HCT116 (cell line): ENCODE measurements at regions not wholly inside any gene's neighbourhood (a gene's known extent, or its start where the extent isn't known, plus 50 kb on each side); places are given as distances from the start of the nearest gene placed in this dataset.

Experiments
- ATAC-seq: fragments of 200-7000 bp; cut with Tn5 transposase; 2 replicates; pipeline ENCODE4 v1.9.1; 2020; ENCODE audit warnings: mild to moderate bottlenecking, moderate library complexity
- BruUV-seq: library from RNA; stranded (reverse); fragments of 400-500 nt; replicated peaks from 2 replicates; lab custom pipeline; 2021; lab: Mats Ljungman, UMichigan
- CTCF ChIA-PET: fragments of 300-600 bp; sonication (Branson Sonifier 250); formaldehyde crosslinking; loops from one replicate; lab custom pipeline; 2021; ENCODE audit warnings: antibody characterized with exemption; lab: Charles Lee
- POLR2A ChIA-PET: fragments of 300-600, 350-600 bp; sonication (Branson Sonifier 250); formaldehyde crosslinking; loops from one replicate; lab custom pipeline; 2021; ENCODE audit warnings: antibody characterized with exemption; lab: Charles Lee
- RAD21 ChIA-PET, 2 experiments: fragments of 300-600 bp; sonication (Branson Sonifier 250); formaldehyde crosslinking; loops; one replicate each; lab custom pipeline; 2023; ENCODE audit warnings: low total read pairs in 2 of 2; ENCODE audit not compliant: uncharacterized antibody in 2 of 2, unreplicated experiment in 2 of 2, low non-redundant PET in 1 of 2; lab: Charles Lee
- DNase-seq: peaks from one replicate; pipeline ENCODE4 v3.0.0-alpha.2; 2010; ENCODE audit warnings: low read depth, low spot score
- H2AFZ ChIP-seq: fragments of 200-600 bp; shearing (Covaris generic), sonication (generic); 2 replicates; pipeline ENCODE4 v1.6.1; 2017; ENCODE audit warnings: low read depth, mixed run types, mixed read lengths, antibody characterized with exemption, low read length; ENCODE audit not compliant: poor library complexity, severe bottlenecking
- H3K27ac ChIP-seq: 2 replicates; pipeline ENCODE4 v1.5.1; 2012; ENCODE audit warnings: low read depth, low read length
- H3K27me3 ChIP-seq: fragments of 200-600 bp; sonication (generic); 2 replicates; pipeline ENCODE4 v1.6.1; 2016; ENCODE audit warnings: mixed run types, low read length, mixed read lengths; ENCODE audit not compliant: insufficient read depth
- H3K36me3 ChIP-seq, 2 experiments: fragments of 200-500 bp in 1 of 2; fragments of 200-600 bp in 1 of 2; sonication (Bioruptor generic) in 1 of 2; sonication (generic) in 1 of 2; 2 replicates each; pipeline versions ENCODE4 v1.5.1 to v1.6.1; 2014 to 2016; ENCODE audit warnings: low read length in 2 of 2, inconsistent platforms in 1 of 2, mixed read lengths in 1 of 2, mixed run types in 1 of 2; ENCODE audit not compliant: insufficient read depth in 2 of 2, control insufficient read depth in 1 of 2
- H3K4me1 ChIP-seq, 2 experiments: fragments of 200-600 bp in 1 of 2; sonication (generic) in 1 of 2; 2 replicates each; pipeline versions ENCODE4 v1.5.1 to v1.6.1; 2012 to 2017; ENCODE audit warnings: low read length in 2 of 2, inconsistent platforms in 1 of 2, mild to moderate bottlenecking in 1 of 2, mixed read lengths in 1 of 2, mixed run types in 1 of 2, moderate library complexity in 1 of 2; ENCODE audit not compliant: insufficient read depth in 2 of 2, control insufficient read depth in 1 of 2
- H3K4me2 ChIP-seq: fragments of 200-600 bp; sonication (generic); 2 replicates; pipeline ENCODE4 v1.6.1; 2017; ENCODE audit warnings: mixed run types, low read length, mixed read lengths
- H3K4me3 ChIP-seq, 2 experiments: fragments of 200-600 bp in 1 of 2; sonication (generic) in 1 of 2; replicated peaks in 1 of 2; 2 replicates each; pipeline ENCODE4 v1.5.1; 2011 to 2016; ENCODE audit warnings: low read length in 2 of 2, control low read depth in 1 of 2, low read depth in 1 of 2, mild to moderate bottlenecking in 1 of 2, mixed read lengths in 1 of 2, mixed run types in 1 of 2
- H3K79me2 ChIP-seq: fragments of 200-600 bp; sonication (generic); 2 replicates; pipeline ENCODE4 v1.6.1; 2017; ENCODE audit warnings: mild to moderate bottlenecking, mixed run types, low read length, moderate library complexity, mixed read lengths; ENCODE audit not compliant: insufficient read depth
- H3K9ac ChIP-seq: fragments of 200-600 bp; sonication (generic); 2 replicates; pipeline ENCODE4 v1.6.1; 2016; ENCODE audit warnings: low read length, mixed read lengths
- H3K9me2 ChIP-seq: fragments of 200-600 bp; sonication (generic), shearing (Covaris generic); 2 replicates; pipeline ENCODE4 v1.6.1; 2017; ENCODE audit warnings: mixed run types, mild to moderate bottlenecking, moderate library complexity; ENCODE audit not compliant: insufficient read depth
- H3K9me3 ChIP-seq, 2 experiments: fragments of 200-500 bp in 1 of 2; fragments of 200-600 bp in 1 of 2; sonication (Bioruptor generic) in 1 of 2; sonication (generic) in 1 of 2; 2 replicates each; pipeline ENCODE4 v1.6.1; 2014 to 2017; ENCODE audit warnings: low read length in 2 of 2, mixed read lengths in 2 of 2, inconsistent platforms in 1 of 2, low read depth in 1 of 2, mild to moderate bottlenecking in 1 of 2, mixed run types in 1 of 2, moderate library complexity in 1 of 2; ENCODE audit not compliant: control insufficient read depth in 1 of 2, insufficient read depth in 1 of 2
- H4K20me1 ChIP-seq: fragments of 200-600 bp; sonication (generic), shearing (Covaris generic); 2 replicates; pipeline ENCODE4 v1.6.1; 2017; ENCODE audit warnings: mixed run types, mild to moderate bottlenecking, moderate library complexity; ENCODE audit not compliant: insufficient read depth
- ATF3 ChIP-seq: IDR thresholded peaks from 2 replicates; pipeline ENCODE4 v1.6.1; 2012
- CEBPB ChIP-seq: IDR thresholded peaks from 2 replicates; pipeline ENCODE4 v1.6.1; 2012; ENCODE audit warnings: low read depth
- CTCF ChIP-seq, 3 experiments: fragments of 200-600 bp in 1 of 3; sonication (generic) in 1 of 3; IDR thresholded peaks in 2 of 3; conservative IDR thresholded peaks in 1 of 3; 2 replicates each; pipeline ENCODE4 v1.5.1; 2012 to 2017; ENCODE audit warnings: low read depth in 2 of 3, low read length in 2 of 3, antibody characterized with exemption in 1 of 3, borderline replicate concordance in 1 of 3, control low read depth in 1 of 3, mild to moderate bottlenecking in 1 of 3, mixed read lengths in 1 of 3, mixed run types in 1 of 3, moderate library complexity in 1 of 3; ENCODE audit not compliant: insufficient read depth in 1 of 3
- EGR1 ChIP-seq: IDR thresholded peaks from 2 replicates; pipeline ENCODE4 v1.6.1; 2012; ENCODE audit warnings: low read depth
- ELF1 ChIP-seq: IDR thresholded peaks from 2 replicates; pipeline ENCODE4 v1.6.1; 2012; ENCODE audit warnings: low read depth, borderline replicate concordance
- EZH2 ChIP-seq: fragments of 200-600 bp; sonication (generic); IDR thresholded peaks from 2 replicates; pipeline ENCODE4 v1.6.1; 2017; ENCODE audit warnings: antibody characterized with exemption, mixed run types
- EZH2phosphoT487 ChIP-seq: fragments of 200-600 bp; IDR thresholded peaks from 2 replicates; pipeline ENCODE4 v1.6.1; 2018; ENCODE audit warnings: antibody characterized with exemption, borderline replicate concordance
- FOSL1 ChIP-seq: IDR thresholded peaks from 2 replicates; pipeline ENCODE4 v1.6.1; 2012; ENCODE audit warnings: low read depth
- JUND ChIP-seq: IDR thresholded peaks from 2 replicates; pipeline ENCODE4 v1.6.1; 2012
- MAX ChIP-seq: IDR thresholded peaks from 2 replicates; pipeline ENCODE4 v1.6.1; 2012
- RAD21 ChIP-seq: IDR thresholded peaks from 2 replicates; pipeline ENCODE4 v1.6.1; 2012; ENCODE audit warnings: low read depth, mild to moderate bottlenecking
- SIN3A ChIP-seq: IDR thresholded peaks from 2 replicates; pipeline ENCODE4 v1.6.1; 2012; ENCODE audit warnings: low read depth
- SP1 ChIP-seq: IDR thresholded peaks from 2 replicates; pipeline ENCODE4 v1.6.1; 2012; ENCODE audit warnings: low read depth
- SRF ChIP-seq: IDR thresholded peaks from 2 replicates; pipeline ENCODE4 v1.6.1; 2012; ENCODE audit warnings: low read depth
- TCF7L2 ChIP-seq: IDR thresholded peaks from 2 replicates; pipeline ENCODE4 v1.7.0; 2011; ENCODE audit warnings: borderline replicate concordance, inconsistent platforms; ENCODE audit not compliant: insufficient read depth, insufficient read length; ENCODE audit errors: extremely low read depth
- YY1 ChIP-seq: IDR thresholded peaks from 2 replicates; pipeline ENCODE4 v1.6.1; 2011; ENCODE audit warnings: low read length, low read depth, moderate library complexity, mild to moderate bottlenecking; ENCODE audit not compliant: insufficient replicate concordance; ENCODE audit errors: extremely low read depth
- ZBTB33 ChIP-seq: IDR thresholded peaks from 2 replicates; pipeline ENCODE4 v1.6.1; 2011; ENCODE audit warnings: mild to moderate bottlenecking, low read length, moderate library complexity; ENCODE audit not compliant: insufficient replicate concordance; ENCODE audit errors: extremely low read depth
- intact Hi-C: fragments of 100-400 bp; cut with micrococcal nuclease; formaldehyde crosslinking; loops from 2 replicates; pipeline ENCODE4 v1.10.0; 2022
- TF ChIP-seq, protein P1 (sequence below): IDR thresholded peaks from 2 replicates; pipeline ENCODE4 v1.6.1; 2012; ENCODE audit warnings: low read depth

- ChIA-PET RAD21 (no interaction called here), POLR2A (no interaction called here), CTCF (interaction anchor here (1.4 kb wide), 1 partner anchor 22 kb away, joined by 3 read pairs; no protein-coding TSS in a partner anchor)
- H3K4me1 ChIP-seq = peaks cover 16 to 18% of the 10 kb centered on the region in 2 experiments
- no peak for ATAC-seq
- H3K36me3 ChIP-seq = no peaks in the 10 kb centered on the region
- H2AFZ ChIP-seq = no peak overlapping the region
- TF ChIP-seq EGR1 (no peak), EZH2 (no peak), CTCF (IDR thresholded peaks at IDR 0.05 in 2 of 3, conservative IDR thresholded peaks at IDR 0.05 in 1 of 3; ENCODE audit: borderline replicate concordance in 1 of 3, insufficient read depth in 1 of 3, low read depth in 2 of 3, low read length in 2 of 3) (no peak), MAX (no peak), ELF1 (no peak), YY1 (no peak), CEBPB (no peak), ZBTB33 (no peak), ATF3 (no peak), FOSL1 (no peak), JUND (no peak), TCF7L2 (no peak), SP1 (no peak), RAD21 (no peak), SIN3A (no peak), EZH2phosphoT487 (no peak), SRF (no peak)
- TF ChIP-seq, protein P1, sequence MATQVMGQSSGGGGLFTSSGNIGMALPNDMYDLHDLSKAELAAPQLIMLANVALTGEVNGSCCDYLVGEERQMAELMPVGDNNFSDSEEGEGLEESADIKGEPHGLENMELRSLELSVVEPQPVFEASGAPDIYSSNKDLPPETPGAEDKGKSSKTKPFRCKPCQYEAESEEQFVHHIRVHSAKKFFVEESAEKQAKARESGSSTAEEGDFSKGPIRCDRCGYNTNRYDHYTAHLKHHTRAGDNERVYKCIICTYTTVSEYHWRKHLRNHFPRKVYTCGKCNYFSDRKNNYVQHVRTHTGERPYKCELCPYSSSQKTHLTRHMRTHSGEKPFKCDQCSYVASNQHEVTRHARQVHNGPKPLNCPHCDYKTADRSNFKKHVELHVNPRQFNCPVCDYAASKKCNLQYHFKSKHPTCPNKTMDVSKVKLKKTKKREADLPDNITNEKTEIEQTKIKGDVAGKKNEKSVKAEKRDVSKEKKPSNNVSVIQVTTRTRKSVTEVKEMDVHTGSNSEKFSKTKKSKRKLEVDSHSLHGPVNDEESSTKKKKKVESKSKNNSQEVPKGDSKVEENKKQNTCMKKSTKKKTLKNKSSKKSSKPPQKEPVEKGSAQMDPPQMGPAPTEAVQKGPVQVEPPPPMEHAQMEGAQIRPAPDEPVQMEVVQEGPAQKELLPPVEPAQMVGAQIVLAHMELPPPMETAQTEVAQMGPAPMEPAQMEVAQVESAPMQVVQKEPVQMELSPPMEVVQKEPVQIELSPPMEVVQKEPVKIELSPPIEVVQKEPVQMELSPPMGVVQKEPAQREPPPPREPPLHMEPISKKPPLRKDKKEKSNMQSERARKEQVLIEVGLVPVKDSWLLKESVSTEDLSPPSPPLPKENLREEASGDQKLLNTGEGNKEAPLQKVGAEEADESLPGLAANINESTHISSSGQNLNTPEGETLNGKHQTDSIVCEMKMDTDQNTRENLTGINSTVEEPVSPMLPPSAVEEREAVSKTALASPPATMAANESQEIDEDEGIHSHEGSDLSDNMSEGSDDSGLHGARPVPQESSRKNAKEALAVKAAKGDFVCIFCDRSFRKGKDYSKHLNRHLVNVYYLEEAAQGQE = no peak
- no peak overlapping the region for H3K27ac ChIP-seq
- no peaks in the 10 kb centered on the region for H3K9me2 ChIP-seq
- H3K4me2 ChIP-seq = no peak overlapping the region
- intact Hi-C loops = no loop called here
- BruUV-seq = no TSS peak
- no peaks in the 10 kb centered on the region for H3K79me2 ChIP-seq
- no peak for DNase-seq
- no peak overlapping the region for H3K4me3 ChIP-seq
- H3K9ac ChIP-seq = no peak overlapping the region
- no peaks in the 10 kb centered on the region for H3K27me3 ChIP-seq
- no peaks in the 10 kb centered on the region for H3K9me3 ChIP-seq
- no peaks in the 10 kb centered on the region for H4K20me1 ChIP-seq
Observed at GRCh38 chr4:128597500-128597899, 212.0 kb upstream of the JADE1 start.
